GM12892 (cell line): ENCODE measurements at regions not wholly inside any gene's neighbourhood (a gene's known extent, or its start where the extent isn't known, plus 50 kb on each side); places are given as distances from the start of the nearest gene placed in this dataset.

Experiments used
- POLR2A ChIP-seq: IDR thresholded peaks from 2 replicates; pipeline ENCODE4 v1.6.1; 2011; ENCODE audit warnings: low read depth, low read length, control low read depth
- POLR2AphosphoS5 ChIP-seq: IDR thresholded peaks from 2 replicates; pipeline ENCODE4 v1.6.1; 2011; ENCODE audit warnings: low read depth, low read length, control low read depth
- TAF1 ChIP-seq: IDR thresholded peaks from 2 replicates; pipeline ENCODE4 v1.6.1; 2011; ENCODE audit warnings: low read depth, mild to moderate bottlenecking, control low read depth, low read length, borderline replicate concordance

- TF ChIP-seq POLR2A (no peak), POLR2AphosphoS5 (no peak), TAF1 (no peak)
Measured at GRCh38 chr7:108836256-108836655, 266.6 kb downstream of the DNAJB9 start.
